ENCODE measurements at regions not wholly inside any gene's neighbourhood (a gene's known extent, or its start where the extent isn't known, plus 50 kb on each side); places are given as distances from the start of the nearest gene placed in this dataset.

- Histone ChIP-seq H3K4me3 (ENCODE audit: low read length in 2 of 2) (no peak overlapping the region), H3K36me3 (ENCODE audit: control insufficient read depth in 1 of 2, insufficient read depth in 2 of 2, low read length in 1 of 2) (no peaks in the 10 kb centered on the region), H3K27ac (ENCODE audit: low read depth in 1 of 2, low read length in 2 of 2) (no peak overlapping the region), H3K9me3 (ENCODE audit: control insufficient read depth, low read length) (no peaks in the 10 kb centered on the region), H3K4me1 (ENCODE audit: control insufficient read depth in 1 of 2, insufficient read depth in 2 of 2, low read length in 2 of 2) (no peaks in the 10 kb centered on the region), H3K27me3 (ENCODE audit: control insufficient read depth in 1 of 2, insufficient read depth in 2 of 2, low read length in 1 of 2) (no peaks in the 10 kb centered on the region)
- intact Hi-C loops (cut with DNase I): loop anchor here in 1 of 2 donors (10.0 kb wide), 1 partner anchor 65 kb away; no protein-coding TSS in a partner anchor
- ATAC-seq (ENCODE audit: low FRiP score) (no peak), DNase-seq (no peak)
- WGBS, 2 donors: 12 to 16% methylated on average over 6 of the region's 6 CpGs
Measured at GRCh38 chr10:21399392-21400035, 126.0 kb downstream of the SKIDA1 start.

GRCh38 chr10:21398563-21399231 lies 126.8 kb downstream of the SKIDA1 start:
- intact Hi-C loops (cut with DNase I): no loop called here
- no peak for DNase-seq

GRCh38 chr10:21396889-21397288 lies 128.6 kb downstream of the SKIDA1 start:
- no peaks in the 10 kb centered on the region for H3K27me3 ChIP-seq (ENCODE audit: control insufficient read depth in 1 of 2, insufficient read depth in 2 of 2, low read length in 1 of 2)
- no peaks in the 10 kb centered on the region for H3K36me3 ChIP-seq (ENCODE audit: control insufficient read depth in 1 of 2, insufficient read depth in 2 of 2, low read length in 1 of 2)
- no peak for ATAC-seq (ENCODE audit: low FRiP score)
- no peak overlapping the region for H3K4me3 ChIP-seq (ENCODE audit: low read length in 2 of 2)
- intact Hi-C loops (cut with DNase I): no loop called here
- no peaks in the 10 kb centered on the region for H3K4me1 ChIP-seq (ENCODE audit: control insufficient read depth in 1 of 2, insufficient read depth in 2 of 2, low read length in 2 of 2)
- no peaks in the 10 kb centered on the region for H3K9me3 ChIP-seq (ENCODE audit: control insufficient read depth, low read length)
- H3K27ac ChIP-seq (ENCODE audit: low read depth in 1 of 2, low read length in 2 of 2): no peak overlapping the region
- 71 to 78% methylated on average over 1 of the region's 1 CpG for WGBS, 2 donors
- DNase-seq: no peak

More at GRCh38 chr10:21398563-21399231, 126.8 kb downstream of the SKIDA1 start:
- Histone ChIP-seq H3K4me3 (ENCODE audit: low read length in 2 of 2) (no peak overlapping the region), H3K27me3 (ENCODE audit: control insufficient read depth in 1 of 2, insufficient read depth in 2 of 2, low read length in 1 of 2) (no peaks in the 10 kb centered on the region), H3K36me3 (ENCODE audit: control insufficient read depth in 1 of 2, insufficient read depth in 2 of 2, low read length in 1 of 2) (no peaks in the 10 kb centered on the region), H3K27ac (ENCODE audit: low read depth in 1 of 2, low read length in 2 of 2) (no peak overlapping the region), H3K9me3 (ENCODE audit: control insufficient read depth, low read length) (no peaks in the 10 kb centered on the region), H3K4me1 (ENCODE audit: control insufficient read depth in 1 of 2, insufficient read depth in 2 of 2, low read length in 2 of 2) (no peaks in the 10 kb centered on the region)
- no peak for ATAC-seq (ENCODE audit: low FRiP score)
- WGBS, 2 donors: 0 to 2% methylated on average over 2 of the region's 2 CpGs

GRCh38 chr10:21393931-21394330 lies 131.6 kb downstream of the SKIDA1 start:
- no peak overlapping the region for H3K4me3 ChIP-seq (ENCODE audit: low read length in 2 of 2)
- ATAC-seq (ENCODE audit: low FRiP score) (no peak), DNase-seq (no peak)
- no peaks in the 10 kb centered on the region for H3K4me1 ChIP-seq (ENCODE audit: control insufficient read depth in 1 of 2, insufficient read depth in 2 of 2, low read length in 2 of 2)
- no peaks in the 10 kb centered on the region for H3K27me3 ChIP-seq (ENCODE audit: control insufficient read depth in 1 of 2, insufficient read depth in 2 of 2, low read length in 1 of 2)
- WGBS, 2 donors: 95% methylated on average over 20 of the region's 20 CpGs
- H3K36me3 ChIP-seq (ENCODE audit: control insufficient read depth in 1 of 2, insufficient read depth in 2 of 2, low read length in 1 of 2): no peaks in the 10 kb centered on the region
- no peak overlapping the region for H3K27ac ChIP-seq (ENCODE audit: low read depth in 1 of 2, low read length in 2 of 2)
- intact Hi-C loops (cut with DNase I): no loop called here
- H3K9me3 ChIP-seq (ENCODE audit: control insufficient read depth, low read length): no peaks in the 10 kb centered on the region

GRCh38 chr10:21388589-21388988 lies 136.9 kb downstream of the SKIDA1 start:
- Histone ChIP-seq H3K27me3 (ENCODE audit: control insufficient read depth in 1 of 2, insufficient read depth in 2 of 2, low read length in 1 of 2) (no peaks in the 10 kb centered on the region), H3K9me3 (ENCODE audit: control insufficient read depth, low read length) (no peaks in the 10 kb centered on the region), H3K4me3 (ENCODE audit: low read length in 2 of 2) (no peak overlapping the region), H3K4me1 (ENCODE audit: control insufficient read depth in 1 of 2, insufficient read depth in 2 of 2, low read length in 2 of 2) (no peaks in the 10 kb centered on the region), H3K27ac (ENCODE audit: low read depth in 1 of 2, low read length in 2 of 2) (no peak overlapping the region), H3K36me3 (ENCODE audit: control insufficient read depth in 1 of 2, insufficient read depth in 2 of 2, low read length in 1 of 2) (no peaks in the 10 kb centered on the region)
- intact Hi-C loops (cut with DNase I): no loop called here
- WGBS, 2 donors: 66 to 75% methylated on average over 8 of the region's 8 CpGs
- no peak for ATAC-seq (ENCODE audit: low FRiP score)
- no peak for DNase-seq

- no peak overlapping the region for H3K27ac ChIP-seq (ENCODE audit: low read depth in 1 of 2, low read length in 2 of 2)
Measured at GRCh38 chr10:21387868-21388267, 137.6 kb downstream of the SKIDA1 start.

GRCh38 chr10:21385996-21386585 lies 139.4 kb downstream of the SKIDA1 start:
- H3K27me3 ChIP-seq (ENCODE audit: control insufficient read depth in 1 of 2, insufficient read depth in 2 of 2, low read length in 1 of 2): no peaks in the 10 kb centered on the region
- no peaks in the 10 kb centered on the region for H3K9me3 ChIP-seq (ENCODE audit: control insufficient read depth, low read length)
- H3K4me3 ChIP-seq (ENCODE audit: low read length in 2 of 2): no peak overlapping the region
- no peaks in the 10 kb centered on the region for H3K36me3 ChIP-seq (ENCODE audit: control insufficient read depth in 1 of 2, insufficient read depth in 2 of 2, low read length in 1 of 2)
- 89 to 90% methylated on average over 5 of the region's 5 CpGs for WGBS, 2 donors
- no peak for ATAC-seq (ENCODE audit: low FRiP score)
- no peak overlapping the region for H3K27ac ChIP-seq (ENCODE audit: low read depth in 1 of 2, low read length in 2 of 2)
- no peaks in the 10 kb centered on the region for H3K4me1 ChIP-seq (ENCODE audit: control insufficient read depth in 1 of 2, insufficient read depth in 2 of 2, low read length in 2 of 2)
- no peak for DNase-seq
- intact Hi-C loops (cut with DNase I): no loop called here

More at GRCh38 chr10:21387868-21388267, 137.6 kb downstream of the SKIDA1 start:
- intact Hi-C loops (cut with DNase I): no loop called here
- H3K4me1 ChIP-seq (ENCODE audit: control insufficient read depth in 1 of 2, insufficient read depth in 2 of 2, low read length in 2 of 2): no peaks in the 10 kb centered on the region
- H3K9me3 ChIP-seq (ENCODE audit: control insufficient read depth, low read length): no peaks in the 10 kb centered on the region
- 89 to 91% methylated on average over 11 of the region's 11 CpGs for WGBS, 2 donors
- ATAC-seq (ENCODE audit: low FRiP score): no peak
- no peaks in the 10 kb centered on the region for H3K27me3 ChIP-seq (ENCODE audit: control insufficient read depth in 1 of 2, insufficient read depth in 2 of 2, low read length in 1 of 2)
- H3K4me3 ChIP-seq (ENCODE audit: low read length in 2 of 2): no peak overlapping the region
- H3K36me3 ChIP-seq (ENCODE audit: control insufficient read depth in 1 of 2, insufficient read depth in 2 of 2, low read length in 1 of 2): no peaks in the 10 kb centered on the region
- no peak for DNase-seq

GRCh38 chr10:21385536-21385935 lies 139.9 kb downstream of the SKIDA1 start:
- Histone ChIP-seq H3K9me3 (ENCODE audit: control insufficient read depth, low read length) (no peaks in the 10 kb centered on the region), H3K4me1 (ENCODE audit: control insufficient read depth in 1 of 2, insufficient read depth in 2 of 2, low read length in 2 of 2) (no peaks in the 10 kb centered on the region), H3K27me3 (ENCODE audit: control insufficient read depth in 1 of 2, insufficient read depth in 2 of 2, low read length in 1 of 2) (no peaks in the 10 kb centered on the region), H3K36me3 (ENCODE audit: control insufficient read depth in 1 of 2, insufficient read depth in 2 of 2, low read length in 1 of 2) (no peaks in the 10 kb centered on the region), H3K27ac (ENCODE audit: low read depth in 1 of 2, low read length in 2 of 2) (no peak overlapping the region), H3K4me3 (ENCODE audit: low read length in 2 of 2) (no peak overlapping the region)
- WGBS, 2 donors: 4% methylated on average over 1 of the region's 1 CpG
- intact Hi-C loops (cut with DNase I): no loop called here
- no peak for ATAC-seq (ENCODE audit: low FRiP score)
- DNase-seq: no peak

- no peak for ATAC-seq (ENCODE audit: low FRiP score)
- Histone ChIP-seq H3K36me3 (ENCODE audit: control insufficient read depth in 1 of 2, insufficient read depth in 2 of 2, low read length in 1 of 2) (no peaks in the 10 kb centered on the region), H3K27me3 (ENCODE audit: control insufficient read depth in 1 of 2, insufficient read depth in 2 of 2, low read length in 1 of 2) (no peaks in the 10 kb centered on the region), H3K27ac (ENCODE audit: low read depth in 1 of 2, low read length in 2 of 2) (no peak overlapping the region), H3K4me3 (ENCODE audit: low read length in 2 of 2) (no peak overlapping the region), H3K9me3 (ENCODE audit: control insufficient read depth, low read length) (no peaks in the 10 kb centered on the region), H3K4me1 (ENCODE audit: control insufficient read depth in 1 of 2, insufficient read depth in 2 of 2, low read length in 2 of 2) (no peaks in the 10 kb centered on the region)
- 69 to 77% methylated on average over 3 of the region's 3 CpGs for WGBS, 2 donors
- intact Hi-C loops (cut with DNase I): no loop called here
- DNase-seq: no peak
Measured at GRCh38 chr10:21379143-21379542, 146.3 kb downstream of the SKIDA1 start.
